ENCODE measurements at regions not wholly inside any gene's neighbourhood (a gene's known extent, or its start where the extent isn't known, plus 50 kb on each side); places are given as distances from the start of the nearest gene placed in this dataset.

DNA sequence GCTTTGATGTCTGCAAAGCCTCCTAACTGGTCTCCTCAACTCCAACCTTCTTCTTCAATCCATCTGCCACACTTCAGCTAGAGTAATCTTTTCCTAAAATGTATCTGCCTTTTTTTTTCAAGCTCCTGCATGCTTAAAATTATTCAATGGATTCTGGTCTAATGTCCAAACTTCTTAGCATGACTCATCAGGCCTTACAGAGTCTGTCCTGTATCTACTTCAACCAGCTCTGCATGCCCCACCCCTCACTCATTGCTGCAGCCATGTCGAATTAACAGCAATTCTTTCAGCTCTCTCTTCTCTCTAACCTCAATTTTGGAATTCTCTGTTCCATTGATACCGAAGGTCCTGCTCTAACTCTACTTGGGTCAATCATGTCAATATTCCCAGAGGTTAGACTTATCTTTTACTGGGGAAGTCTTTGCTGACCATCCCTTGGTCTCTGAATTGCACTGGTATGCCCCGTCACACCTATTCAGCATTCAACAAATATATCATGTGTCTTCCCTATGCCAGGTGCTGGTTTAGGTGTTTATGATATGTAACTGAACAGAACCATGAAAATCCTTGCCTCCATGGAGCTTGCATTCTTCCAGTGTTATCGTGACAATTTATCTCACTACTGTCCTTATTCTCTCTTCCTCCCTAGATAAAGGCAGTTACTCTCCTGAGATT, 88.5 kb upstream of the NANOGP8 start (continued):
- TF ChIP-seq CLOCK (CRISPR knock-in tag; IDR thresholded peaks at IDR 0.05; ENCODE audit: borderline replicate concordance) (no peak), ZNF764 (CRISPR knock-in tag; IDR thresholded peaks at IDR 0.05; ENCODE audit: low read depth) (no peak), LCOR (CRISPR knock-in tag; IDR thresholded peaks at IDR 0.05) (no peak), CTCFL (IDR thresholded peaks at IDR 0.05; ENCODE audit: borderline replicate concordance, insufficient read depth, low read depth, low read length, poor library complexity, severe bottlenecking) (no peak), YY1 (IDR thresholded peaks at IDR 0.05; ENCODE audit: borderline replicate concordance in 1 of 3, control insufficient read depth in 1 of 3, extremely low read depth in 1 of 3, insufficient read depth in 3 of 3, insufficient read length in 1 of 3, insufficient replicate concordance in 2 of 3, low read depth in 1 of 3, low read length in 2 of 3) (peak in 1 of 3 experiments; percentile 70), TARDBP (IDR thresholded peaks at IDR 0.05) (no peak), E4F1 (CRISPR knock-in tag; IDR thresholded peaks at IDR 0.05; ENCODE audit: borderline replicate concordance) (no peak), GATA2 (CRISPR knock-in tag; IDR thresholded peaks at IDR 0.05) (no peak), RUNX1 (IDR thresholded peaks at IDR 0.05; ENCODE audit: low read depth) (no peak), XRCC5 (IDR thresholded peaks at IDR 0.05; ENCODE audit: low read depth, low read length) (no peak), CHCHD3 (CRISPR knock-in tag; IDR thresholded peaks at IDR 0.05) (no peak), SIN3A (IDR thresholded peaks at IDR 0.05; ENCODE audit: borderline replicate concordance in 2 of 2, control insufficient read depth in 1 of 2, low read depth in 2 of 2, low read length in 2 of 2) (no peak), ZKSCAN3 (CRISPR knock-in tag; IDR thresholded peaks at IDR 0.05) (no peak), BRD9 (IDR thresholded peaks at IDR 0.05; ENCODE audit: low read depth, partially characterized antibody) (no peak), TBP (optimal IDR thresholded peaks at IDR 0.05; ENCODE audit: low read depth, low read length) (no peak)
- TF ChIP-seq, protein P1, sequence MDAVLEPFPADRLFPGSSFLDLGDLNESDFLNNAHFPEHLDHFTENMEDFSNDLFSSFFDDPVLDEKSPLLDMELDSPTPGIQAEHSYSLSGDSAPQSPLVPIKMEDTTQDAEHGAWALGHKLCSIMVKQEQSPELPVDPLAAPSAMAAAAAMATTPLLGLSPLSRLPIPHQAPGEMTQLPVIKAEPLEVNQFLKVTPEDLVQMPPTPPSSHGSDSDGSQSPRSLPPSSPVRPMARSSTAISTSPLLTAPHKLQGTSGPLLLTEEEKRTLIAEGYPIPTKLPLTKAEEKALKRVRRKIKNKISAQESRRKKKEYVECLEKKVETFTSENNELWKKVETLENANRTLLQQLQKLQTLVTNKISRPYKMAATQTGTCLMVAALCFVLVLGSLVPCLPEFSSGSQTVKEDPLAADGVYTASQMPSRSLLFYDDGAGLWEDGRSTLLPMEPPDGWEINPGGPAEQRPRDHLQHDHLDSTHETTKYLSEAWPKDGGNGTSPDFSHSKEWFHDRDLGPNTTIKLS (IDR thresholded peaks at IDR 0.05; ENCODE audit: borderline replicate concordance, low read depth): no peak
- TF ChIP-seq, protein P2, sequence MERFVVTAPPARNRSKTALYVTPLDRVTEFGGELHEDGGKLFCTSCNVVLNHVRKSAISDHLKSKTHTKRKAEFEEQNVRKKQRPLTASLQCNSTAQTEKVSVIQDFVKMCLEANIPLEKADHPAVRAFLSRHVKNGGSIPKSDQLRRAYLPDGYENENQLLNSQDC (CRISPR knock-in tag; IDR thresholded peaks at IDR 0.05): no peak
